T-cell (primary cell): ENCODE measurements at regions not wholly inside any gene's neighbourhood (a gene's known extent, or its start where the extent isn't known, plus 50 kb on each side); places are given as distances from the start of the nearest gene placed in this dataset.

Experiments
- ATAC-seq, 4 experiments: fragments of 200-7000 bp in 3 of 4; fragments of 150-1000 bp in 1 of 4; cut with Tn5 transposase; replicated peaks in 1 of 4; 1 replicate in 3 of 4; 2 replicates in 1 of 4; pipeline ENCODE4 v1.10.0; 2021; ENCODE audit warnings: moderate library complexity in 3 of 4, mild to moderate bottlenecking in 2 of 4, moderate number of reproducible peaks in 1 of 4
- CTCF ChIA-PET, 2 donors: fragments of 300-600 bp; sonication (Branson Sonifier 250); formaldehyde crosslinking; loops; one replicate each; lab custom pipeline; 2022; ENCODE audit warnings: antibody characterized with exemption in 2 of 2; lab: Charles Lee
- POLR2A ChIA-PET, 2 donors: fragments of 300-600 bp; sonication (Branson Sonifier 250); formaldehyde crosslinking; loops; one replicate each; lab custom pipeline; 2022; ENCODE audit warnings: antibody characterized with exemption in 2 of 2; lab: Charles Lee
- DNase-seq, 35 experiments: peaks; one replicate each; pipeline versions ENCODE4 v3.0.0 to v3.0.0-alpha.2; 2013 to 2023
- H3K27ac ChIP-seq: one replicate; pipeline ENCODE4 v1.5.1; 2013; ENCODE audit warnings: low read length
- H3K27me3 ChIP-seq, 2 experiments: replicated peaks in 1 of 2; 1 replicate in 1 of 2; 2 replicates in 1 of 2; pipeline versions ENCODE4 v1.6.1 to v1.7.0; 2013; ENCODE audit warnings: low read length in 1 of 2, mixed read lengths in 1 of 2; ENCODE audit not compliant: control insufficient read depth in 2 of 2, insufficient read depth in 2 of 2; ENCODE audit errors: extremely low read depth in 1 of 2
- H3K36me3 ChIP-seq, 2 donors: 1 replicate in 1 of 2; 2 replicates in 1 of 2; pipeline versions ENCODE4 v1.6.1 to v1.7.0; 2013; ENCODE audit warnings: low read length in 1 of 2; ENCODE audit not compliant: control insufficient read depth in 2 of 2, insufficient read depth in 1 of 2; ENCODE audit errors: extremely low read depth in 1 of 2
- H3K4me1 ChIP-seq, 2 experiments: 1 replicate in 1 of 2; 2 replicates in 1 of 2; pipeline versions ENCODE4 v1.6.1 to v1.7.0; 2013; ENCODE audit warnings: low read length in 2 of 2, mixed read lengths in 1 of 2; ENCODE audit not compliant: insufficient read depth in 2 of 2, control insufficient read depth in 1 of 2; ENCODE audit errors: extremely low read depth in 1 of 2
- H3K4me3 ChIP-seq, 2 donors: 1 replicate in 1 of 2; 2 replicates in 1 of 2; pipeline versions ENCODE4 v1.5.1 to v1.7.0; 2013; ENCODE audit warnings: mild to moderate bottlenecking in 2 of 2, low read length in 1 of 2, moderate library complexity in 1 of 2; ENCODE audit not compliant: control insufficient read depth in 1 of 2; ENCODE audit errors: extremely low read depth in 1 of 2
- H3K9me3 ChIP-seq: 2 replicates; pipeline ENCODE4 v1.7.0; 2013
- H3K27ac Mint-ChIP-seq, 2 donors: one replicate each; pipeline ENCODE4 v1.8.0; 2020 to 2021; ENCODE audit warnings: mild to moderate bottlenecking in 2 of 2, mixed read lengths in 2 of 2
- H3K27me3 Mint-ChIP-seq, 2 donors: one replicate each; pipeline ENCODE4 v1.8.0; 2021 to 2022; ENCODE audit warnings: mixed read lengths in 2 of 2
- H3K36me3 Mint-ChIP-seq: one replicate; pipeline ENCODE4 v1.8.0; 2021; ENCODE audit warnings: mixed read lengths
- H3K4me1 Mint-ChIP-seq, 3 donors: one replicate each; pipeline ENCODE4 v1.8.0; 2020 to 2022; ENCODE audit warnings: mixed read lengths in 3 of 3, mild to moderate bottlenecking in 1 of 3
- H3K4me3 Mint-ChIP-seq, 3 donors: one replicate each; pipeline ENCODE4 v1.8.0; 2020 to 2022; ENCODE audit warnings: mild to moderate bottlenecking in 3 of 3, mixed read lengths in 3 of 3, moderate library complexity in 3 of 3
- H3K9me3 Mint-ChIP-seq, 3 donors: one replicate each; pipeline ENCODE4 v1.8.0; 2020 to 2022; ENCODE audit warnings: mixed read lengths in 3 of 3
- WGBS: methylation state at CpG from one replicate; pipeline ENCODE4 v1.1.5; 2013; ENCODE audit warnings: missing lambda C conversion rate; ENCODE audit not compliant: insufficient coverage; 5-methylcytosine and 5-hydroxymethylcytosine counted together

- WGBS = 96% methylated on average over 5 of the region's 9 CpGs
- ChIA-PET POLR2A (no interaction called here), CTCF (no interaction called here)
Measured at GRCh38 chr2:60247471-60247870, 306.0 kb downstream of the BCL11A start.

GRCh38 chr2:60246583-60246982 lies 306.9 kb downstream of the BCL11A start:
- DNase-seq = no peak
- H3K4me3 Mint-ChIP-seq = no peak overlapping the region
- no peaks in the 10 kb centered on the region for H3K27me3 ChIP-seq
- no peak overlapping the region for H3K27ac ChIP-seq
- no peaks in the 10 kb centered on the region for H3K4me1 ChIP-seq
- H3K4me3 ChIP-seq = no peak overlapping the region
- CTCF ChIA-PET = no interaction called here
- POLR2A ChIA-PET = no interaction called here
- no CpG with 5 or more reads among the region's 2 CpGs for WGBS
- no peaks in the 10 kb centered on the region for H3K4me1 Mint-ChIP-seq
- H3K9me3 ChIP-seq = no peaks in the 10 kb centered on the region
- H3K36me3 ChIP-seq = no peaks in the 10 kb centered on the region
- H3K27ac Mint-ChIP-seq = no peak overlapping the region
- peaks cover 4 to 5% of the 10 kb centered on the region in 2 donors for H3K27me3 Mint-ChIP-seq
- ATAC-seq = no peak
- peaks cover 0 to 6% (median 0%) of the 10 kb centered on the region in 3 donors for H3K9me3 Mint-ChIP-seq
- H3K36me3 Mint-ChIP-seq = no peaks in the 10 kb centered on the region

More at GRCh38 chr2:60247471-60247870, 306.0 kb downstream of the BCL11A start:
- Mint-ChIP-seq H3K27me3 (peaks cover 4 to 5% of the 10 kb centered on the region in 2 donors), H3K4me3 (no peak overlapping the region), H3K9me3 (peaks cover 0 to 2% (median 0%) of the 10 kb centered on the region in 3 donors), H3K4me1 (no peaks in the 10 kb centered on the region), H3K36me3 (no peaks in the 10 kb centered on the region), H3K27ac (no peak overlapping the region)
- DNase-seq (no peak), ATAC-seq (no peak)
- no peak overlapping the region for H3K27ac ChIP-seq
- H3K4me1 ChIP-seq = no peaks in the 10 kb centered on the region
- no peak overlapping the region for H3K4me3 ChIP-seq
- H3K9me3 ChIP-seq = no peaks in the 10 kb centered on the region
- no peaks in the 10 kb centered on the region for H3K36me3 ChIP-seq
- H3K27me3 ChIP-seq = no peaks in the 10 kb centered on the region

- Mint-ChIP-seq H3K4me3 (no peak overlapping the region), H3K4me1 (no peaks in the 10 kb centered on the region), H3K27me3 (peaks cover 0 to 3% of the 10 kb centered on the region in 2 donors), H3K27ac (no peak overlapping the region), H3K36me3 (no peaks in the 10 kb centered on the region), H3K9me3 (peaks cover 8 to 21% (median 19%) of the 10 kb centered on the region in 3 donors)
- peaks cover 4% of the 10 kb centered on the region for H3K9me3 ChIP-seq
- DNase-seq (no peak), ATAC-seq (no peak)
- ChIA-PET POLR2A (no interaction called here), CTCF (no interaction called here)
- no peaks in the 10 kb centered on the region for H3K4me1 ChIP-seq
- WGBS = 78% methylated on average over 4 of the region's 6 CpGs
- no peak overlapping the region for H3K4me3 ChIP-seq
- H3K27ac ChIP-seq = no peak overlapping the region
- H3K27me3 ChIP-seq = no peaks in the 10 kb centered on the region
- H3K36me3 ChIP-seq = no peaks in the 10 kb centered on the region
Measured at GRCh38 chr2:60234274-60234986, 319.0 kb downstream of the BCL11A start.

- peaks cover 0 to 3% of the 10 kb centered on the region in 2 donors for H3K27me3 Mint-ChIP-seq
- H3K4me1 ChIP-seq = no peaks in the 10 kb centered on the region
- no peak overlapping the region for H3K4me3 Mint-ChIP-seq
- H3K4me1 Mint-ChIP-seq = no peaks in the 10 kb centered on the region
- no peak overlapping the region for H3K4me3 ChIP-seq
- no peak overlapping the region for H3K27ac ChIP-seq
- ChIA-PET POLR2A (no interaction called here), CTCF (no interaction called here)
- WGBS = no CpG with 5 or more reads among the region's 2 CpGs
- ATAC-seq (no peak), DNase-seq (no peak)
- H3K36me3 Mint-ChIP-seq = no peaks in the 10 kb centered on the region
- peaks cover 4% of the 10 kb centered on the region for H3K9me3 ChIP-seq
- no peaks in the 10 kb centered on the region for H3K27me3 ChIP-seq
- peaks cover 8 to 23% (median 19%) of the 10 kb centered on the region in 3 donors for H3K9me3 Mint-ChIP-seq
- H3K36me3 ChIP-seq = no peaks in the 10 kb centered on the region
- no peak overlapping the region for H3K27ac Mint-ChIP-seq
Measured at GRCh38 chr2:60230596-60230995, 322.9 kb downstream of the BCL11A start.

GRCh38 chr2:60230037-60230436 lies 323.4 kb downstream of the BCL11A start:
- ChIA-PET CTCF (no interaction called here), POLR2A (no interaction called here)
- Mint-ChIP-seq H3K36me3 (no peaks in the 10 kb centered on the region), H3K9me3 (peaks cover 5 to 23% (median 19%) of the 10 kb centered on the region in 3 donors), H3K4me1 (no peaks in the 10 kb centered on the region), H3K27ac (no peak overlapping the region), H3K4me3 (no peak overlapping the region), H3K27me3 (peaks cover 0 to 3% of the 10 kb centered on the region in 2 donors)
- WGBS = no CpG with 5 or more reads among the region's 6 CpGs
- Histone ChIP-seq H3K27ac (no peak overlapping the region), H3K9me3 (peaks cover 4% of the 10 kb centered on the region), H3K27me3 (no peaks in the 10 kb centered on the region), H3K4me1 (no peaks in the 10 kb centered on the region), H3K4me3 (no peak overlapping the region), H3K36me3 (no peaks in the 10 kb centered on the region)
- ATAC-seq (no peak), DNase-seq (no peak)

GRCh38 chr2:60226943-60227342 lies 326.5 kb downstream of the BCL11A start:
- Histone ChIP-seq H3K4me3 (no peak overlapping the region), H3K27me3 (no peaks in the 10 kb centered on the region), H3K4me1 (no peaks in the 10 kb centered on the region), H3K9me3 (peaks cover 3% of the 10 kb centered on the region), H3K27ac (no peak overlapping the region), H3K36me3 (no peaks in the 10 kb centered on the region)
- ATAC-seq (no peak), DNase-seq (no peak)
- POLR2A ChIA-PET = no interaction called here
- H3K36me3 Mint-ChIP-seq = no peaks in the 10 kb centered on the region
- no CpG with 5 or more reads among the region's 3 CpGs for WGBS
- no peak overlapping the region for H3K27ac Mint-ChIP-seq
- H3K27me3 Mint-ChIP-seq = peaks cover 0 to 3% of the 10 kb centered on the region in 2 donors
- H3K4me1 Mint-ChIP-seq = no peaks in the 10 kb centered on the region
- CTCF ChIA-PET = no interaction called here
- no peak overlapping the region for H3K4me3 Mint-ChIP-seq
- peaks cover 3 to 14% (median 9%) of the 10 kb centered on the region in 3 donors for H3K9me3 Mint-ChIP-seq
